GM19025 (cell line): ENCODE measurements at regions not wholly inside any gene's neighbourhood (a gene's known extent, or its start where the extent isn't known, plus 50 kb on each side); places are given as distances from the start of the nearest gene placed in this dataset.
"Not testable (repeated sequence)": the region's sequence is repeated elsewhere in the genome, so short reads cannot be mapped to it uniquely, and the experiment has no call there.

Experiments used
- ATAC-seq: cut with Tn5 transposase; IDR thresholded peaks from one replicate; pipeline ENCODE4 v1.9.1; 2021; ENCODE audit warnings: mild to moderate bottlenecking, low read depth, moderate library complexity; ENCODE audit not compliant: unreplicated experiment

GRCh38 chr14:101075801-101076413 lies 172.4 kb upstream of the RTL1 start:
- no peak for ATAC-seq

GRCh38 chr14:101076451-101077198 lies 173.1 kb upstream of the RTL1 start:
- ATAC-seq: no peak

GRCh38 chr14:101077481-101078074 lies 174.1 kb upstream of the RTL1 start:
- ATAC-seq: no peak

- ATAC-seq: no peak
These were observed 174.8 kb upstream of the RTL1 start for GRCh38 chr14:101078170-101078891.

GRCh38 chr14:101078892-101079221 lies 175.3 kb upstream of the RTL1 start:
- ATAC-seq: no peak

- no peak for ATAC-seq
These were observed 177.5 kb upstream of the RTL1 start for GRCh38 chr14:101080922-101081593.

- ATAC-seq: no peak
These were observed 178.5 kb upstream of the RTL1 start for GRCh38 chr14:101082036-101082435.

GRCh38 chr14:101082436-101083384 lies 179.2 kb upstream of the RTL1 start:
- no peak for ATAC-seq

- no peak for ATAC-seq
These were observed 180.3 kb upstream of the RTL1 start for GRCh38 chr14:101083564-101084435.

- ATAC-seq: no peak
These were observed 180.9 kb upstream of the RTL1 start for GRCh38 chr14:101084436-101084826.

GRCh38 chr14:101086926-101087325 lies 183.4 kb upstream of the RTL1 start:
- no peak for ATAC-seq

GRCh38 chr14:101087614-101088394 lies 184.3 kb upstream of the RTL1 start:
- no peak for ATAC-seq

- no peak for ATAC-seq
These were observed 184.8 kb upstream of the RTL1 start for GRCh38 chr14:101088395-101088667.

- no peak for ATAC-seq
These were observed 185.2 kb upstream of the RTL1 start for GRCh38 chr14:101088714-101089113.

GRCh38 chr14:101090478-101090877 lies 187.0 kb upstream of the RTL1 start:
- not testable (repeated sequence) for ATAC-seq

- no peak for ATAC-seq
These were observed 187.5 kb upstream of the RTL1 start for GRCh38 chr14:101090976-101091375.

- ATAC-seq: not testable (repeated sequence)
These were observed 191.4 kb upstream of the RTL1 start for GRCh38 chr14:101094916-101095315.

- ATAC-seq: no peak
These were observed 193.0 kb upstream of the RTL1 start for GRCh38 chr14:101096551-101096950.
